HEK293T (cell line): ENCODE measurements at regions not wholly inside any gene's neighbourhood (a gene's known extent, or its start where the extent isn't known, plus 50 kb on each side); places are given as distances from the start of the nearest gene placed in this dataset.
"Not testable (repeated sequence)": the region's sequence is repeated elsewhere in the genome, so short reads cannot be mapped to it uniquely, and the experiment has no call there.

Experiments
- CTCF ChIA-PET: fragments of 350-600 bp; formaldehyde crosslinking; extraction: SDS; loops from one replicate; lab custom pipeline; 2021; ENCODE audit warnings: antibody characterized with exemption, inconsistent platforms; lab: Yijun Ruan, JAX
- POLR2A ChIA-PET: fragments of 350-600 bp; formaldehyde crosslinking; extraction: SDS; loops from one replicate; lab custom pipeline; 2020; ENCODE audit warnings: antibody characterized with exemption, inconsistent platforms; lab: Yijun Ruan, JAX
- DNase-seq: peaks from one replicate; pipeline ENCODE4 v3.0.0; 2012; ENCODE audit warnings: mixed read lengths; ENCODE audit errors: extremely low spot score
- ARNT ChIP-seq: fragments of 450-650 bp; IDR thresholded peaks from 2 replicates; pipeline ENCODE4 v1.6.1; 2017; ENCODE audit warnings: mild to moderate bottlenecking
- BHLHE40 ChIP-seq: fragments of 450-650 bp; IDR thresholded peaks from 2 replicates; pipeline ENCODE4 v1.6.1; 2016; ENCODE audit warnings: mild to moderate bottlenecking, moderate library complexity, borderline replicate concordance
- CTBP1 ChIP-seq: fragments of 450-650 bp; IDR thresholded peaks from 2 replicates; pipeline ENCODE4 v1.6.1; 2016; ENCODE audit warnings: borderline replicate concordance
- ELF4 ChIP-seq: fragments of 450-650 bp; IDR thresholded peaks from 2 replicates; pipeline ENCODE4 v1.6.1; 2017; ENCODE audit warnings: antibody characterized with exemption
- FOXA1 ChIP-seq: fragments of 450-650 bp; IDR thresholded peaks from 2 replicates; pipeline ENCODE4 v1.6.1; 2016; ENCODE audit warnings: mild to moderate bottlenecking
- FOXK2 ChIP-seq: fragments of 450-650 bp; IDR thresholded peaks from 2 replicates; pipeline ENCODE4 v1.6.1; 2016; ENCODE audit warnings: mild to moderate bottlenecking
- FOXM1 ChIP-seq: fragments of 450-650 bp; IDR thresholded peaks from 2 replicates; pipeline ENCODE4 v1.6.1; 2017; ENCODE audit warnings: mild to moderate bottlenecking, borderline replicate concordance
- HDGF ChIP-seq: fragments of 450-650 bp; IDR thresholded peaks from 2 replicates; pipeline ENCODE4 v1.6.1; 2017; ENCODE audit warnings: antibody characterized with exemption, borderline replicate concordance
- L3MBTL2 ChIP-seq: fragments of 450-650 bp; conservative IDR thresholded peaks from 2 replicates; pipeline ENCODE4 v1.6.1; 2016; ENCODE audit warnings: mild to moderate bottlenecking
- LEF1 ChIP-seq: fragments of 450-650 bp; IDR thresholded peaks from 2 replicates; pipeline ENCODE4 v1.6.1; 2017; ENCODE audit warnings: mild to moderate bottlenecking, borderline replicate concordance
- NFRKB ChIP-seq: fragments of 450-650 bp; IDR thresholded peaks from 2 replicates; pipeline ENCODE4 v1.6.1; 2016; ENCODE audit warnings: mild to moderate bottlenecking, moderate library complexity
- PKNOX1 ChIP-seq: fragments of 450-650 bp; IDR thresholded peaks from 2 replicates; pipeline ENCODE4 v1.6.1; 2016
- SP1 ChIP-seq: fragments of 450-650 bp; IDR thresholded peaks from 2 replicates; pipeline ENCODE4 v1.6.1; 2017
- SUZ12 ChIP-seq: fragments of 450-650 bp; IDR thresholded peaks from 2 replicates; pipeline ENCODE4 v1.6.1; 2016; ENCODE audit warnings: mild to moderate bottlenecking
- TARDBP ChIP-seq: fragments of 450-650 bp; IDR thresholded peaks from 2 replicates; pipeline ENCODE4 v1.6.1; 2016
- ZNF384 ChIP-seq: fragments of 450-650 bp; IDR thresholded peaks from 2 replicates; pipeline ENCODE4 v1.6.1; 2016

- POLR2A ChIA-PET = no interaction called here
- CTCF ChIA-PET = no interaction called here
Observed at GRCh38 chrX:99248180-99248579, 1161.9 kb downstream of the PCDH19 start.

GRCh38 chrX:99242001-99242400 lies 1168.1 kb downstream of the PCDH19 start:
- POLR2A ChIA-PET = no interaction called here
- DNase-seq = no peak
- CTCF ChIA-PET = no interaction called here
- TF ChIP-seq TARDBP (no peak), BHLHE40 (no peak), NFRKB (no peak), LEF1 (no peak)

More at GRCh38 chrX:99248180-99248579, 1161.9 kb downstream of the PCDH19 start:
- no peak for DNase-seq
- TF ChIP-seq HDGF = no peak
- TF ChIP-seq L3MBTL2 = no peak
- no peak for TF ChIP-seq PKNOX1
- no peak for TF ChIP-seq ARNT
- TF ChIP-seq CTBP1 = no peak
- no peak for TF ChIP-seq FOXM1
- TF ChIP-seq BHLHE40 = no peak
- TF ChIP-seq NFRKB = no peak
- no peak for TF ChIP-seq SUZ12
- no peak for TF ChIP-seq FOXA1
- no peak for TF ChIP-seq LEF1
- TF ChIP-seq FOXK2 = no peak
- TF ChIP-seq TARDBP = no peak

GRCh38 chrX:99234384-99234783 lies 1175.7 kb downstream of the PCDH19 start:
- POLR2A ChIA-PET, CTCF ChIA-PET, DNase-seq: not testable (repeated sequence)

- no peak for DNase-seq
- ChIA-PET POLR2A (no interaction called here), CTCF (no interaction called here)
- no peak for TF ChIP-seq ZNF384
- no peak for TF ChIP-seq FOXA1
- no peak for TF ChIP-seq HDGF
- TF ChIP-seq LEF1 = no peak
- no peak for TF ChIP-seq FOXK2
- TF ChIP-seq BHLHE40 = no peak
- no peak for TF ChIP-seq SP1
Observed at GRCh38 chrX:99192421-99192820, 1217.7 kb downstream of the PCDH19 start.

GRCh38 chrX:99184153-99184552 lies 1225.9 kb downstream of the PCDH19 start:
- TF ChIP-seq PKNOX1 = no peak
- TF ChIP-seq SP1 = no peak
- TF ChIP-seq CTBP1 = no peak
- no peak for TF ChIP-seq HDGF
- no peak for TF ChIP-seq TARDBP
- TF ChIP-seq ZNF384 = no peak
- TF ChIP-seq ELF4 = no peak
- no peak for TF ChIP-seq FOXA1
- TF ChIP-seq ARNT = no peak
- TF ChIP-seq L3MBTL2 = no peak
- TF ChIP-seq FOXK2 = no peak
- TF ChIP-seq LEF1 = no peak
- no peak for TF ChIP-seq BHLHE40
- ChIA-PET POLR2A (no interaction called here), CTCF (no interaction called here)
- DNase-seq = no peak

GRCh38 chrX:99172958-99173357 lies 1237.1 kb downstream of the PCDH19 start:
- CTCF ChIA-PET = interaction anchor here (0.6 kb wide), 1 partner anchor 111 kb away, joined by 3 read pairs; no protein-coding TSS in a partner anchor
- POLR2A ChIA-PET = no interaction called here

GRCh38 chrX:99142745-99143144 lies 1267.3 kb downstream of the PCDH19 start:
- TF ChIP-seq ARNT (no peak), L3MBTL2 (no peak), SUZ12 (no peak), CTBP1 (no peak), LEF1 (no peak), ELF4 (no peak), BHLHE40 (no peak), TARDBP (no peak), PKNOX1 (no peak), FOXA1 (no peak)
- ChIA-PET POLR2A (no interaction called here), CTCF (no interaction called here)
- DNase-seq = no peak

More at GRCh38 chrX:99172958-99173357, 1237.1 kb downstream of the PCDH19 start:
- DNase-seq = no peak
- TF ChIP-seq FOXK2 (no peak), ARNT (no peak), SP1 (no peak)
